GM13976 (cell line): ENCODE measurements at regions not wholly inside any gene's neighbourhood (a gene's known extent, or its start where the extent isn't known, plus 50 kb on each side); places are given as distances from the start of the nearest gene placed in this dataset.

ENCODE experiments used
- DNase-seq: peaks from one replicate; pipeline ENCODE4 v3.0.0; 2012; ENCODE audit warnings: low spot score
- in situ Hi-C: fragments of 300-500 bp; cut with MboI; formaldehyde crosslinking; loops from one replicate; pipeline ENCODE4 v1.12.0; 2022; ENCODE audit warnings: low sequenced_read_pairs, mixed read lengths, inconsistent platforms; ENCODE audit not compliant: unreplicated experiment
- TF ChIP-seq, protein P1 (sequence below): IDR thresholded peaks from 2 replicates; pipeline ENCODE4 v1.5.1; 2012; ENCODE audit warnings: borderline replicate concordance, mild to moderate bottlenecking; ENCODE audit not compliant: insufficient read depth; ENCODE audit errors: extremely low read depth, missing control alignments, control extremely low read depth

DNA sequence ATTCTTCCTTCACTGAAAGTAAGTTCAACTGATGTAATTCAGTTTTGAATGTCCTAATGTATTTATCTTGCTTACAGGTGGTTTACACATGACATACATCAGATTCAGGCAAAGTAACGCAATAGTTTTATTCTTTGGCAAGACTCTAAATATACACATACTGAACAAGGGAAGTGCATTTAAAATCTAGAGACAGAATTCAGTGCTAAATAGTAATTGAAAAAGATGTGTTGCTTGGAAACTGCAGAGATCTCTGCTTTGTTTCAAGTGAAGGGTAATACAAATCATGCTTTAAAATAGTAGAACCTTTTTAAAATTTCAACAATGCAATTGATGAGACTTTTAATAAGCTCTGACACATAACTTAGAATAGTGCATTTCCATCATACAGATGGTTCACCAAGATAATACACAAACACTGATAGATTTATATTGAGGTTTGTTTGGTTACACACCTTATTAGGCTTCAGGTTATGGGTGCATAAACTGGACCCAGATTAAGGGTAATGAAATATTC, 581.0 kb upstream of the MIR17HG start:
- in situ Hi-C loops = no loop called here
- TF ChIP-seq, protein P1, sequence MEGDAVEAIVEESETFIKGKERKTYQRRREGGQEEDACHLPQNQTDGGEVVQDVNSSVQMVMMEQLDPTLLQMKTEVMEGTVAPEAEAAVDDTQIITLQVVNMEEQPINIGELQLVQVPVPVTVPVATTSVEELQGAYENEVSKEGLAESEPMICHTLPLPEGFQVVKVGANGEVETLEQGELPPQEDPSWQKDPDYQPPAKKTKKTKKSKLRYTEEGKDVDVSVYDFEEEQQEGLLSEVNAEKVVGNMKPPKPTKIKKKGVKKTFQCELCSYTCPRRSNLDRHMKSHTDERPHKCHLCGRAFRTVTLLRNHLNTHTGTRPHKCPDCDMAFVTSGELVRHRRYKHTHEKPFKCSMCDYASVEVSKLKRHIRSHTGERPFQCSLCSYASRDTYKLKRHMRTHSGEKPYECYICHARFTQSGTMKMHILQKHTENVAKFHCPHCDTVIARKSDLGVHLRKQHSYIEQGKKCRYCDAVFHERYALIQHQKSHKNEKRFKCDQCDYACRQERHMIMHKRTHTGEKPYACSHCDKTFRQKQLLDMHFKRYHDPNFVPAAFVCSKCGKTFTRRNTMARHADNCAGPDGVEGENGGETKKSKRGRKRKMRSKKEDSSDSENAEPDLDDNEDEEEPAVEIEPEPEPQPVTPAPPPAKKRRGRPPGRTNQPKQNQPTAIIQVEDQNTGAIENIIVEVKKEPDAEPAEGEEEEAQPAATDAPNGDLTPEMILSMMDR = no peak
- DNase-seq = no peak

DNA sequence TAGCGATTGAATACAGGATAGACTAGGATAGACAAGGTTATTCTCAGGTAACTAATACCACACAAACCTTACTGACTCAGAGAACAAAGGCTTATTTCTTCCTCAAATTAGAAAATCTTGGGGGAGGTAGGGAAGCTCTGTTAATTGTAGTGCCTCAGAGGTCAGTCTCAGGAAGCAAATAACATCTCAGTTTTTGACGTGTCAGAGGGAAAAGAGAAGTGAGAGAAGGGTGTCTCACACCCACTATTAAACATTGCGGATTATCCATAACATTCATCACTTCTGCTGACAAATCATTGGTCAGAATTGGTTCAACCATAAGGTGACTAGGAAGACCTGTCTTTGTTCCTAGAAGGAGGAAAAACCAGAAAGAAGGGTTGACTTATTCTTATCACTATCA, 579.4 kb upstream of the MIR17HG start:
- in situ Hi-C loops = no loop called here
- no peak for DNase-seq
- TF ChIP-seq, protein P1 = no peak

DNA sequence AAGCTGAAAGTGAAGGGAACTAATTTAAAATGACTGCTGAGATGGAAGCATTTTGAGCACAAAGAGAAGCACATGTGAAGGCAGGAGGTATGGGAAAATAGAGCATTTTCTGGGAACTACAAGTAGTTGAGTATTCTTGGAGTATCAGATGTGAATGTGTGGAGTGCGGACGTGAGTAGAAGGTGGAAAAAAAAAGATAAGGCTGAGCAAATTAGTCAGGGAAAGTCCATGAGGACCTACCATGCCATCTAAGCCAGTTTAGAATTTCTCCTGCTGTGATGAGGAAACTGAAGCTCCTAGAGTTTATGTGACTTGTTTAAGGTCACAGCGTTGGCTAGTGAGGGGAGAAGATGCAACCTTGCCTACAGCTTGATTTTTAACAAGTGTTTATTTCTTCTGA, 578.1 kb upstream of the MIR17HG start:
- TF ChIP-seq, protein P1 = no peak
- no peak for DNase-seq
- in situ Hi-C loops = no loop called here

DNA sequence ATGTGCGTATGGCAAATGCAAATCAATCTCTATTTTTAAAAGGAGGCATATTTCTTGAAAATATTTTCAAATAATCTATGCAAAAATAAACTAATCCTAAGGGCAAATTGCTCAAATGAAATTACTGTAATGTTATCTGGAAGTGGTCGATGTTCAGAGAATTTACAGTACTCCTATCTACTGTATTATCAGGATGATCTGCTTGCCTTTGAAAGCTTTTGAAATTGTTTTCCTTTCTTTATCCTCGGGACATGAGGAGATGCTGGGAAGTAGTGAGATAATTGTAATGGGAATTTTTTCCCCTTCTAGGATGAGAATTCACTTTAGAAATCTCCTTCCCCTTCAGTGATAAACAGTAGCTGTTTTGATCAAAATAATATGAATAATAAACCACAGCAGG, 577.2 kb upstream of the MIR17HG start:
- in situ Hi-C loops = no loop called here
- no peak for DNase-seq
- TF ChIP-seq, protein P1 = no peak

DNA sequence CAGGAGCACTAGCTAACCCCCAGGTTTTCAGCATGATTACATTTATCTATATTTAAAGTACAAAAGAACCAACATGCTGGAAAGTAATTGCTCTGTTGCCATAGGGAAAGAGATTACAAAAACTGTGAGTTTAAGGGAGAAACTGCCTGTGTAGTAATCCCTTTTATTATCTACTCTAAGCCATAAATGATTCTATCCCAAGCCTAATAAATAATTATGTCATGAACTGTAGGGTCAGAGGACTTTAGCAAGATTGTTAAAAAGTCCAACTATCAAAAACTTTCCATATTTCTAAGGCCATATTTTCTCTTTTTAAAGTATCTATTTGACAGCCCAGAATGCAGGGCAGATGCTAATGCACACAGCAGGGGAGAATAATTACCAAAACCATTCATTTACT, 573.8 kb upstream of the MIR17HG start:
- in situ Hi-C loops = no loop called here
- TF ChIP-seq, protein P1 = no peak
- no peak for DNase-seq

DNA sequence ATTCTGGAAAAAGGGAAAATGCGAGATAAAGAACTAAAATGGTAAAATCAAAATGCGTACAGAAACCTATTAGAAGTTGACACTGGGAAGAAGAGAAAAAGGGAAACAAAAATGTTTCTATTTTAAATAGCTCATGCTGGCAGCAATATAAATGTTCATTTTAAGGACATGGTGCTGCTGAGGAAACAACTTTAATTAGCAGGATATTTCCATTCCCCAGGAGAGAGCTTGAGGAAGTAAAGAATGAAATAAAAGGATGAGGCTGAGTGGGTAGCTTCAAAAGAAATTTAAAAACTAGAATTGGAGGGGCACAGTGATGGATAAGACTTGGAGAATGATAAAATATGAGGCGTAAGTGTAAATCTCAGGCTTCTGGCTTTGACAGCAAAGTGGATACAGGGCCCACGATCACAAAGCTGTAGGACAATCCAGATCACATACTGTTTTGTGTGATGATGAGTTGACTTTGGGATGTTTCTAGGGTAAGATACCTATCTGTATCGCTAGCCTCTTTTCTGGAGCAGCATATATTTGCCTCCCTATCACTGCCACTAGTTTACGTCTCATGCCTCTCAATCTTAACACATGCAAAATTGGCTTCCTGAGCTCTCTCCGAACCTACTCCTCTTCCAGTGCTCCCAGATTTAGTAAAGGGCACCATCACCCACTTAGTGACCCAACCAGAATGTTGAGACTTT, 571.3 kb upstream of the MIR17HG start:
- no peak for DNase-seq
- in situ Hi-C loops = no loop called here
- TF ChIP-seq, protein P1 = no peak
